Stimulated activated CD4-positive, alpha-beta T cell treated with anti-CD3 and anti-CD28 coated beads, Interleukin-1b, Interleukin-23, amount 100 ng/mL, for 48 hours (primary cell): ENCODE measurements at regions not wholly inside any gene's neighbourhood (a gene's known extent, or its start where the extent isn't known, plus 50 kb on each side); places are given as distances from the start of the nearest gene placed in this dataset.

Experiments used
- DNase-seq: peaks from one replicate; pipeline ENCODE4 v3.0.0-alpha.2; 2020

DNA sequence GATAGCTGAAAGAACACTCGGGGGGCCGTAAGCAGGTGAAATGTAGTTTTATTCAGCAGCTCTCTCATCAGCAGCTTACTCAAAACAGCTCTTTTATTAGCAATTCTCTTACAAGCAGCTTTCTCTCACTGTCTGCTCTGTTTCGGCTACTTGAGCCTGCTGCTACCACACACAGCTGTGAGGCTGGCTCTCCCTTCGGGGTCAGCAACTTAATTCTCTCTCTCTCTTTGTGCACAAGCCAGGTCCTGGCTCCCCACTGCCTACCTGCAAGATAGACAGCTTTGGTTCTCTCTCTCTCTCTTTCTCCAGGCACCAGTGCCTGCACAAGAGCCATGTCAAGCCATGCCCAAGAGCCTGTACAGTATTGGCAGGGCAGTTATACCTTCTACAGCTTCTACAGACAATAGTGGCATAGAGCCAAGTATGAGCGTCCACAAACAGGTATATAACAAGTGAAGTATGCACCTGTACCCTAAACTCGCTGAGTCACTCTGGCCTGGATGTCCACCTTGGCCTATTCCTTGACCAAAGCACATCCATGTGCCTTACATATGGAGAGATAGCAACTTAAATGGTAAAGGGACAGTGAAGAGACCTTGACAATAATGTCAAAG lies 110.8 kb downstream of the MTNR1B start:
- no peak for DNase-seq

DNA sequence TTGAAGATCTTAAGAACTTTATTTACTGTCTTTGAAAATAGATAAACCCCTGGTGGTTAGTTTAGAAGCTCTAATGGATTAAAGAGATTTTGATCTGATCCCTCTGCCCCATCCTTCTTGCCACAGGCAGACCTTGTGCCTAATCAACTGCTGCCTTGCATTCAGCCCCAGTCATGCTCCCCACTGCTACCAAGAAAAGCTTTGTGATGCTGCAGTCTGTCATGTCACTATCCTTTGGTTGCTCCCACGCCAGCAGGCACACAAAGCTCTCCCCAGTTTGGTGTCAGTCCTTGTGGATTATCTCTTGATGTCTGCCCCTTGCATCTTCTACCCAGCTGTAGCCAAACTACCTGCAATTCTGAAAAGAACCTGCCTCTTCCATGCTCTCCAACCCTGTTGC lies 112.2 kb downstream of the MTNR1B start:
- DNase-seq: no peak

GRCh38 chr11:93082900-93083299 lies 113.4 kb downstream of the MTNR1B start:
- DNase-seq: no peak

DNA sequence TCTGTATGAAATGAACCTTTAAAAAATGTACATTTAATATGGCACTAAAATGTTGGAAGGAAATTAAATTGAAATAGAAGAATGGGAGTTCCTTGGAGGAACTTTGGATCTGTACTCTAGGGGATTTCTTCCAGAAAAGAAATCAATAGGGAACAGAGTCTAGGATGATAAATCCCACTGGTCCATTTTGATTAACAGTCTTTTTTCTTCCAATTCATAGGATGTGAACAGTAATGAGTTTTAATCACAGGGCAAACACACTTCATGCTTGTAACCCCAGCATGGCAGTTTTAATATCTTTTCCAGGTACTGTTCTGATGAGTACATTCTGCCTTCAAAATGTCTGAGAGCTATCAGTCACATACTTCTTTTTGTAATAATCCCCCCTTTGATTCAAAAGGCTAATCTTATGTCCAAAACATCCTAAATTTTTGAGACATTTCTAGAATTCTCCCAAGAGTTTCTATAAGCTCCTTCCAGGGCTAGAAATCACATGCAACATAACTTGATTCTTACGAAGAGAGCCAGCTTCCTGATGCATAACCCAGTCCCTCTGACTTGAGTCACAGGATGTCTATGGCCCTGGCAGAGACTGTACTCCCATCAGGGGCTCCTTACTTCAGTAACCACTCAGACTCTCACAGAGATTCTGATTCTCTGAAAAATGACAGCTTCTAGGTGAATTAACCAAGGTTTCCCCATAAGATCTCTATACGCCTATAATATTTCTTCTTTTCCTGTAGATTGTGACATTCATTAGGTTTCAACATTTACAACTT lies 112.9 kb downstream of the SLC36A4 start:
- DNase-seq: no peak

GRCh38 chr11:93089474-93090102 lies 108.2 kb downstream of the SLC36A4 start:
- DNase-seq: no peak
